Epithelial cell of esophagus (primary cell): ENCODE measurements at regions not wholly inside any gene's neighbourhood (a gene's known extent, or its start where the extent isn't known, plus 50 kb on each side); places are given as distances from the start of the nearest gene placed in this dataset.

Source experiments
- DNase-seq: peaks from one replicate; pipeline ENCODE4 v3.0.0; 2010; ENCODE audit warnings: low read depth
- H3K4me3 ChIP-seq: 2 replicates; pipeline ENCODE4 v1.5.1; 2011; ENCODE audit warnings: mild to moderate bottlenecking, low read length, control low read depth
- CTCF ChIP-seq: IDR thresholded peaks from 2 replicates; pipeline ENCODE4 v1.5.1; 2011; ENCODE audit warnings: low read depth, mild to moderate bottlenecking, low read length, control low read depth, inconsistent platforms; ENCODE audit not compliant: insufficient read depth; ENCODE audit errors: missing control alignments

DNA sequence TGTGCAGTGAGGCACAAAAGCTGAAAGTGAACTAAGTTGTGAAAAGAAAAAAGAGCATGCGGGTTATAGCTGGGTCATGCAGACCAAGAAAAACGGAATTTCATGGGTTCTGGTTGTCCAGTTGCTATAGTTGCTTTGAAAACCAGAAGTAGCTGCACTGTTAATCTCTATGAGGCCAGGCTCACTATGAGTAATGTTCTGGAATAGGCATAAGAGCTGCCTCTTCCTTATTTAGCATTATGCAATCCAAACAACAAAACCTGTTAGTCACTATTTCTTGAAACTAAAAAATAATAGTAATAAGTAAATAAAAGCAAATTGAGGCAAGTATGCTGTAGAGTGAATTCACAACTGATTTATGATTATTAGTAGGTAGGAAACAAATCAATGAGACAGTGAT is 1383.7 kb downstream of the MRPL39 start:
- peak; percentile 49 for DNase-seq
- H3K4me3 ChIP-seq = no peak overlapping the region
- TF ChIP-seq CTCF = no peak

- no peak for TF ChIP-seq CTCF
- no peak for DNase-seq
- H3K4me3 ChIP-seq = no peak overlapping the region
These were observed 1384.6 kb downstream of the MRPL39 start for GRCh38 chr21:24222676-24223075.

DNA sequence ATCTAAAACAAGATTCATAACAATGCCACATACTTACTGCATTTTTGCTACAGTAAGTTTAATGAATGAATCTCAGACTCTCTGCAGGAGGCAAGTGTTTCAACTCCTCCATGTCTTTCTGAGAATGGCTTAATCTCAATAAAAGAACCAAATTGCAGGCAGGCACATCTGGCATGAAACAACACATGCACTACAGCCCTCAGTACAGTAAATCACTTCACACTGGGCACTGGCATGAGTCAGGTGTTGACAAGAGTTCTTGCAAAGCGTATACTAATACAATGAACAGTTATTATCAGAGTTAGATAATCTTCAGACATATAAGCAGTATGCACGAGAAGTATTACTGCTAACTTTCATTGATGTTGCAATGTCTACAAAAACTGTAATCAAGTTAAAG is 1386.8 kb downstream of the MRPL39 start:
- no peak overlapping the region for H3K4me3 ChIP-seq
- no peak for DNase-seq
- TF ChIP-seq CTCF = no peak

DNA sequence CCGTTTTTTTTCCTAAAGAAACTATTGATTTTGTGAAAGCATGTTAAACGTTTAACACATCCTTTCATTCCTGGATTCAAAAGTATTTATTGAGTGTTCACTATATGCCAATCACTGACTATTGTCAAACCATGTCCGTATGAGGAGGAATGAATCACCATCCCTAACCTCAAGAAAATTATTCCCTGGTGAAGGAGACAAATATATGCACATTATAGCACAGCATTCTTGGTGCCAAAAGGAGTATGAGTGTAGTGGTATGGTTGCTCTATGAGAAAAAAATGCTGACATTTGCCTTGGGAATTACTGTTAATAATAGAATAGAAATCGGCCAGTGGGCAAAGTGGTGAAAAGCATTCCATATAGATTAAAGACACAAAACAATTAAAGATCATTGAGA is 1390.1 kb downstream of the MRPL39 start:
- no peak for TF ChIP-seq CTCF
- DNase-seq = no peak
- no peak overlapping the region for H3K4me3 ChIP-seq

DNA sequence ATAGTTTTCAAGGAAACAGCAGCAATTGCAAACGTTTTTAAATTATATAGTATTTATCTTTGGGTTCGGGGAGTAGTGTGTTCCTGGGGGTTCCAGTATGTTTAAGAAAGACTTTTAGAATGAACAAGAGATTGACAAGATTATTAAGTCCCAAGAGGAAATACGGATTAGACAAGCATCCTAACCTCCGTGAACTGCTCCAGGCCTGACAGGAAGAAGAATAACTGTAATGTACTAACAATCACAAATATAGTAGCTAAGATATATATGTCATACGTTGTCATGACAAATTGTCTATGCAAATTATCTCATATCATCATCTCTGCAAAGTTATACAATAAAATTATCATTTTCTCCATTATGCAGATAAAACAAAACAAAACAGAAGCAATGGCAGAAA is 1397.2 kb downstream of the MRPL39 start:
- DNase-seq = no peak
- no peak overlapping the region for H3K4me3 ChIP-seq
- no peak for TF ChIP-seq CTCF

GRCh38 chr21:24208562-24209260 is 1398.6 kb downstream of the MRPL39 start:
- DNase-seq = no peak
- no peak for TF ChIP-seq CTCF
- no peak overlapping the region for H3K4me3 ChIP-seq

DNA sequence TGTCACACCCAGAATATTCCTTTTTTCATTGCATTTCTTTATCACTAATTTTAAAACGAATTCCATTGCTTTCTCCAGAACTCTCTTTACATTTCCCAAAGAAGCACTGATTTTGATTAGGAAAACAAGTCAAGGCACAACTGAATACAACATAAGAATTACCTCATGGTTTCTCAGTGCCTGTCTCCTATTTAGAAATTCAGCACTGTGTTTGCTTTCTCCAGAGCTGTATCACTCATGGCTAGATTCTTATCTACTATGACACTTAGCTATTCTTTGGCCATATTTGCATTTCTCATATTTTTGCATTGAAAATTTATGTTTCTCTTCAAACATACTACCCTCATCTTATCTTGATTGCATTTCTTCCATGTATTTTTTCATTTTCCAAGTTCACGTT is 1402.0 kb downstream of the MRPL39 start:
- no peak overlapping the region for H3K4me3 ChIP-seq
- no peak for TF ChIP-seq CTCF
- no peak for DNase-seq
